OCI-LY1 (cell line): ENCODE measurements at regions not wholly inside any gene's neighbourhood (a gene's known extent, or its start where the extent isn't known, plus 50 kb on each side); places are given as distances from the start of the nearest gene placed in this dataset.

Experiments
- H2AFZ ChIP-seq: fragments of 200-600 bp; sonication (generic), shearing (Covaris generic); 2 replicates; pipeline ENCODE4 v1.6.0; 2014; ENCODE audit warnings: antibody characterized with exemption, mild to moderate bottlenecking, low read length
- H3F3A ChIP-seq: fragments of 200-600 bp; sonication (generic), shearing (Covaris generic); 2 replicates; pipeline ENCODE4 v1.6.0; 2014; ENCODE audit warnings: mild to moderate bottlenecking, antibody characterized with exemption, low read length, moderate library complexity; ENCODE audit not compliant: insufficient read depth
- H3K27ac ChIP-seq: fragments of 200-600 bp; sonication (generic); 2 replicates; pipeline ENCODE4 v1.5.1; 2014; ENCODE audit warnings: low read length, mixed run types, mild to moderate bottlenecking, low read depth; ENCODE audit not compliant: poor library complexity, severe bottlenecking
- H3K27me3 ChIP-seq: fragments of 200-600 bp; sonication (generic); 2 replicates; pipeline ENCODE4 v1.6.0; 2014; ENCODE audit warnings: antibody characterized with exemption, mild to moderate bottlenecking, low read length, moderate library complexity; ENCODE audit not compliant: insufficient read depth
- H3K36me3 ChIP-seq: fragments of 200-600 bp; sonication (generic); 2 replicates; pipeline ENCODE4 v1.6.1; 2014; ENCODE audit warnings: mild to moderate bottlenecking, antibody characterized with exemption, low read length, moderate library complexity, mixed read lengths; ENCODE audit not compliant: insufficient read depth
- H3K4me1 ChIP-seq: fragments of 200-600 bp; sonication (generic); 2 replicates; pipeline ENCODE4 v1.5.1; 2014; ENCODE audit warnings: mild to moderate bottlenecking, low read length, moderate library complexity; ENCODE audit not compliant: insufficient read depth, severe bottlenecking
- H3K4me2 ChIP-seq: fragments of 200-600 bp; sonication (generic), shearing (Covaris generic); 2 replicates; pipeline ENCODE4 v1.6.1; 2014; ENCODE audit warnings: low read length
- H3K4me3 ChIP-seq: fragments of 200-600 bp; sonication (generic); 2 replicates; pipeline ENCODE4 v1.5.1; 2014; ENCODE audit warnings: low read length, low read depth, mild to moderate bottlenecking, mixed read lengths; ENCODE audit not compliant: poor library complexity, severe bottlenecking
- H3K79me2 ChIP-seq: fragments of 200-600 bp; shearing (Covaris generic); 2 replicates; pipeline ENCODE4 v1.6.1; 2016; ENCODE audit warnings: mixed run types, low read length, mixed read lengths; ENCODE audit not compliant: insufficient read depth
- H3K9ac ChIP-seq: fragments of 200-600 bp; sonication (generic), shearing (Covaris generic); 2 replicates; pipeline ENCODE4 v1.6.1; 2014; ENCODE audit warnings: mild to moderate bottlenecking, low read length, mixed read lengths
- H3K9me2 ChIP-seq: fragments of 200-600 bp; sonication (generic), shearing (Covaris generic); 2 replicates; pipeline ENCODE4 v1.6.1; 2014; ENCODE audit warnings: low read depth, mild to moderate bottlenecking, low read length, mixed read lengths
- H3K9me3 ChIP-seq: fragments of 200-600 bp; shearing (Covaris generic); 2 replicates; pipeline ENCODE4 v1.6.1; 2014; ENCODE audit warnings: low read length, mixed read lengths
- H4K20me1 ChIP-seq: fragments of 200-600 bp; sonication (generic), shearing (Covaris generic); 2 replicates; pipeline ENCODE4 v1.6.0; 2016; ENCODE audit warnings: mild to moderate bottlenecking, low read length; ENCODE audit not compliant: insufficient read depth
- CTCF ChIP-seq: fragments of 200-600 bp; sonication (generic), shearing (Covaris generic); IDR thresholded peaks from 2 replicates; pipeline ENCODE4 v1.5.1; 2017; ENCODE audit warnings: mild to moderate bottlenecking, antibody characterized with exemption, low read length, moderate library complexity, mixed read lengths
- EZH2 ChIP-seq: fragments of 200-600 bp; sonication (generic), shearing (Covaris generic); IDR thresholded peaks from 2 replicates; pipeline ENCODE4 v1.8.0; 2017; ENCODE audit warnings: borderline replicate concordance, mixed run types, mild to moderate bottlenecking, antibody characterized with exemption, low read length, moderate library complexity, mixed read lengths

- Histone ChIP-seq H3K9ac (no peak overlapping the region), H3K27ac (no peak overlapping the region), H3K9me2 (no peaks in the 10 kb centered on the region), H2AFZ (no peak overlapping the region), H4K20me1 (no peaks in the 10 kb centered on the region), H3K27me3 (no peaks in the 10 kb centered on the region; the same call in 1 of the 2 replicates), H3K9me3 (no peaks in the 10 kb centered on the region), H3K4me1 (no peaks in the 10 kb centered on the region), H3K4me2 (no peak overlapping the region), H3K36me3 (no peaks in the 10 kb centered on the region), H3K4me3 (no peak overlapping the region), H3K79me2 (no peaks in the 10 kb centered on the region), H3F3A (no peaks in the 10 kb centered on the region)
- TF ChIP-seq EZH2 (no peak), CTCF (no peak)
Measured at GRCh38 chr7:22049766-22050500, 104.2 kb upstream of the CDCA7L start.

GRCh38 chr7:22043367-22043766 is 97.7 kb upstream of the CDCA7L start:
- Histone ChIP-seq H3K9ac (no peak overlapping the region), H3K9me3 (no peaks in the 10 kb centered on the region), H3K4me1 (no peaks in the 10 kb centered on the region), H3K4me2 (no peak overlapping the region), H3K4me3 (no peak overlapping the region), H3K79me2 (no peaks in the 10 kb centered on the region), H3K27ac (no peak overlapping the region), H3F3A (no peaks in the 10 kb centered on the region), H3K36me3 (no peaks in the 10 kb centered on the region), H2AFZ (no peak overlapping the region), H3K27me3 (no peaks in the 10 kb centered on the region), H4K20me1 (no peaks in the 10 kb centered on the region), H3K9me2 (0 out of 2 replicates have a peak, but pooled peaks cover 2% of the 10 kb centered on the region)
- no peak for TF ChIP-seq EZH2
- no peak for TF ChIP-seq CTCF

GRCh38 chr7:22040923-22041595 is 95.4 kb upstream of the CDCA7L start:
- no peak for TF ChIP-seq EZH2
- TF ChIP-seq CTCF: no peak
- Histone ChIP-seq H4K20me1 (no peaks in the 10 kb centered on the region), H3K79me2 (no peaks in the 10 kb centered on the region)

More at GRCh38 chr7:22040923-22041595, 95.4 kb upstream of the CDCA7L start:
- Histone ChIP-seq H3K27ac (no peak overlapping the region), H3K4me3 (no peak overlapping the region), H2AFZ (no peak overlapping the region), H3K9me3 (no peaks in the 10 kb centered on the region), H3K4me2 (no peak overlapping the region), H3F3A (no peaks in the 10 kb centered on the region), H3K36me3 (no peaks in the 10 kb centered on the region), H3K9me2 (0 out of 2 replicates have a peak, but pooled peaks cover 2% of the 10 kb centered on the region), H3K27me3 (no peaks in the 10 kb centered on the region), H3K9ac (no peak overlapping the region), H3K4me1 (no peaks in the 10 kb centered on the region)
